Retinal pigment epithelial cell (primary cell): ENCODE measurements at regions not wholly inside any gene's neighbourhood (a gene's known extent, or its start where the extent isn't known, plus 50 kb on each side); places are given as distances from the start of the nearest gene placed in this dataset.

Source experiments
- DNase-seq: peaks from one replicate; pipeline ENCODE4 v3.0.0-alpha.2; 2010; ENCODE audit warnings: low read depth
- H3K4me3 ChIP-seq: 2 replicates; pipeline ENCODE4 v1.5.1; 2011; ENCODE audit warnings: mild to moderate bottlenecking, low read length, control low read depth, moderate library complexity
- CTCF ChIP-seq: conservative IDR thresholded peaks from 2 replicates; pipeline ENCODE4 v1.5.1; 2011; ENCODE audit warnings: low read depth, low read length, control low read depth, inconsistent platforms

- TF ChIP-seq CTCF = no peak
These were observed 682.6 kb downstream of the HS3ST4 start for GRCh38 chr16:26374279-26374925.

GRCh38 chr16:26382586-26382985 lies 684.1 kb upstream of the C16orf82 start:
- no peak for TF ChIP-seq CTCF
- no peak for DNase-seq
- H3K4me3 ChIP-seq = no peak overlapping the region

More at GRCh38 chr16:26374279-26374925, 682.6 kb downstream of the HS3ST4 start:
- no peak overlapping the region for H3K4me3 ChIP-seq
- DNase-seq = no peak

- no peak for DNase-seq
- no peak overlapping the region for H3K4me3 ChIP-seq
- TF ChIP-seq CTCF = no peak
These were observed 680.6 kb upstream of the C16orf82 start for GRCh38 chr16:26386096-26386495.

GRCh38 chr16:26391833-26392232 lies 674.9 kb upstream of the C16orf82 start:
- no peak overlapping the region for H3K4me3 ChIP-seq
- no peak for DNase-seq
- TF ChIP-seq CTCF = no peak

GRCh38 chr16:26394409-26394808 lies 672.3 kb upstream of the C16orf82 start:
- no peak for TF ChIP-seq CTCF
- no peak overlapping the region for H3K4me3 ChIP-seq
- DNase-seq = no peak

GRCh38 chr16:26395700-26396099 lies 671.0 kb upstream of the C16orf82 start:
- H3K4me3 ChIP-seq = no peak overlapping the region
- TF ChIP-seq CTCF = no peak
- no peak for DNase-seq

- no peak for TF ChIP-seq CTCF
- H3K4me3 ChIP-seq = no peak overlapping the region
- no peak for DNase-seq
These were observed 670.1 kb upstream of the C16orf82 start for GRCh38 chr16:26396511-26397235.
